Myocyte (in vitro differentiated cells): ENCODE measurements at regions not wholly inside any gene's neighbourhood (a gene's known extent, or its start where the extent isn't known, plus 50 kb on each side); places are given as distances from the start of the nearest gene placed in this dataset.
A peak's percentile ranks its signal among the peaks of the same experiment; 100 is the strongest.

Source experiments
- DNase-seq: peaks from one replicate; pipeline ENCODE4 v3.0.0-alpha.2; 2012; ENCODE audit warnings: low read depth

- DNase-seq: no peak
Observed at GRCh38 chr2:225156853-225157451, 114.7 kb upstream of the DOCK10 start.

- DNase-seq: no peak
Observed at GRCh38 chr2:225140723-225141122, 98.5 kb upstream of the DOCK10 start.

DNA sequence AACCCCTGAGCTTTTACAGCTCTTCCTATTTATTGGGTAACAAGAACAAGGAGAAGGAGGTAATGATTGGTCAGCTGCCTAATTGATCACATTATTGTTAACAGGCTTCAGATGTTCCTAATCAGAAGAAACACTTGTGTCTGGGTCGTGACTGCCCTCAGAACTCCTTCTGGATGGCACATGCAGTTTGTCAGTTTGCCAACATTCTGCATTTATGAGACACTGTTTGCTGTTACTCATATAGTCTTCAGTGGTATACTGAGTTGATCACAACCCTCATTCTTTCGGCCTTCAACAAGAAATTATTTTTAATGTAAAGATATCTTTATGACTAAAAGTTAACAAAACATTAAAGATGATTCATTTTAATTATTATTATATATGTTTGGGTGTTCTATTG, 95.7 kb upstream of the DOCK10 start:
- no peak for DNase-seq

GRCh38 chr2:225136552-225136951, 94.3 kb upstream of the DOCK10 start:
- DNase-seq: no peak

- DNase-seq: no peak
Observed at GRCh38 chr2:225131898-225132297, 89.6 kb upstream of the DOCK10 start.

DNA sequence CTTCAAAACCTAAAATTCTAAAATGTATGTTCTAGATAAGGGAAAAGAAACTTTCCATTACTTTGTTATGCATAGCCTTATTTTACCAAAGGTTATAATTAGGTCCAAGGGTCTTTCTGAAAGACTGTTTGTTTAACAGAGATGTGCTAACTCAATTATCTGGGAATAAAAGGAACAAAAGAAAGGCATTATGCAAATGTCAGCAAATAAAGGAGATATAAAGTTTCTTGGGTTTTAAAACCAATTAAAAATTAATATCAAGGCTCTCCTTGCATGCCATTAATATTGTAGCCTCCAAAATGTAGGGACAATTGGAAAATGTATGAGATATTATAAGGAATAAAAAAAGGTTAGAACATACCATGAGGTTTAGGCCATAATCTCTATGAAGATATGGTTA, 87.8 kb upstream of the DOCK10 start:
- no peak for DNase-seq

GRCh38 chr2:225124311-225125017, 82.2 kb upstream of the DOCK10 start:
- DNase-seq: no peak

DNA sequence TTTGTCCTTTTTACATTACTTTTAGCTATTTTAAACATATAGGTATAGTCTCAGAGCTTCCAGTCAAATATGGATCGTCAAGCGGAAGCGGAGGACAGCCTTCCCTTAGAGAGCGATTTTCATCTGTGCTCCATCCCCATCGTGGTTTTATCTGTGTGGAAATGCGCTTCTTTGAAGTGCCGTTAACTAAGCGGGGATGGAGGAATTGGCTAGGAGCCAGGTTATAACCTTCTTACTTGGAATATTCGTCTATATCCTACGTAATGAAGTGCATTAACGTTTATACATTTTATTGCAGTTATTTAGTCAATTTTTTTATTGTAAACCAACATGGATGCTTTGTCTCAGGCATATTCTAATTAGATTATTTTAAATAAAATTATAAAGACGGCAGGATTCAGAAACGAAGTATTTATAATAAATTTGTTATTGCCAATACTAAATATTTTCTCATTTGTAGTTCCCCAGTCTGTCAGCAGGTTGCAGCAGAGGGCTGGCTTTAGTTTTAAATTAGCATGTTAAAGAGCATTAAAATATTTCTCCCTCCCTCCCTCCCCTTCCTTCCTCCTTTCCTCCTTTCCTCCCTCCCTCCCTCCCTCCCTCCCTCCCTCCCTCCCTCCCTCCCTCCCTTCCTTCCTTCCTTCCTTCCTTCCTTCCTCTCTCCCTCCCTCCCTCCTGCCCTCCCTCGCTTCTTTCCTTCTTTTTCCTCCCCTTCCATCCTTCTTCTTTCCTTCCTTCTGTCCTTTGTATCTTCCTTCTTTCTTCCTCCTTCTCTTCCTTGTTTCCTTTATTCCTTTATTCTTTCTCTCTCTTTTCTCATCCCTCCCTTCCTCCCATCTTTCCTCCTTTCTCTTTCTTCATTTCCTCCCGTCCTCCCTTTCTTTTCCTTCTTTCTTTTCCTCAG, 80.6 kb upstream of the DOCK10 start:
- peak; percentile 33 for DNase-seq

- no peak for DNase-seq
Observed at GRCh38 chr2:225122007-225122406, 79.7 kb upstream of the DOCK10 start.

DNA sequence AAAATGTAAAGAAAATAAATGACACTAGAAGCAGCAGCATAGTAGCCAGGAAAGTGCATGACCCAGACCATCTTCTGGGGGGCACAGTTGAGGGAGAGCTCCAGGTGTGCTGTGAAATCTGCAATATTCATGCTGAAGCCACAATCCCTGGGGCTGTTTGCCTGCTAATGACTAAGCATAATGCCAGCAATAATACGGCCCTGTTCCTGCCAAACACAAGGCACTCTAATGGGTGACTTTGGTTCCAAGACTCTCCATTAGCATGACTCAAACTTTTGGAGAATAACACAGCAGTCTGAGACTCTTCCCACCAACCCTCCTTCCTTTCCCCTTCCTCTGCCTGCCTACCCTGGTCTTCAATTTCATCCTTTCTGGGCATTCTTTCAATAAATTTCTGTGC, 77.9 kb upstream of the DOCK10 start:
- peak; percentile 43 for DNase-seq

- peak; percentile 84 for DNase-seq
Observed at GRCh38 chr2:225117051-225117716, 74.9 kb upstream of the DOCK10 start.

- no peak for DNase-seq
Observed at GRCh38 chr2:225114786-225115323, 72.6 kb upstream of the DOCK10 start.

- DNase-seq: no peak
Observed at GRCh38 chr2:225113371-225114015, 71.2 kb upstream of the DOCK10 start.

DNA sequence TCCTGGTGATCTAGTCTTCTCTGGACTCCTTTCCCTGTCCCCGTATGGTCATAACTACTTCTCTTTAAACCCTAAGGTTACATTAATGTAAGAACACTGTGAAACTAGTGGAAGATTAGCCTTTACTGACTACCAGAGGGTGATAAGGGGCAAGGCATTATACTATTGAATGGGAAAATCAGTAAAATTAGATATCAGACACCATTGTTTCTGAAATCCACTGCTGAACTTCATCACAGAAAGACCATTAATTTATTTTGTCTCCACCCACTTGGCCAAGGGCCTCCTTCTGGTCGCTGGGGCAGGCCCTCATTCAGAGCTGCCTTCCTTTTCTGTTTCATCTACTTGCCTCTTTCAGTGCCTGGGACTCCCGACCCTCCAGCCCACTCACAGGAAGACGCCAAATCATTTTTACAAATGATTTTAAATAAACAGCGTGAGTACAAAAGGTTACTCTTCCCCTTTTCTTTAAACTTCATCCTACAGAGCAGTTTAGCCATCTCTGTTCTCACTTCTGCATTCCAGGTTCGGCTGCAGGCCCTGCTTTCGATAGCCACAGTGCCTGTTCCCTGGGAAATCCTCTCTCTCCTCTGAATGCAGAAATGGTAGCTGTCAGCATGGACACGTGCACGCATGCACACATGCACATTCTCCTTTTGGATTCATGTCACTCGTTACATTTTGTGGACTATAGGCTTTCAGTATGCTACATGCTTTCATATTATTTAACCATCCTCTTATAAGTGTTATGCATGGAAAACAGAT, 70.3 kb upstream of the DOCK10 start:
- DNase-seq: no peak

DNA sequence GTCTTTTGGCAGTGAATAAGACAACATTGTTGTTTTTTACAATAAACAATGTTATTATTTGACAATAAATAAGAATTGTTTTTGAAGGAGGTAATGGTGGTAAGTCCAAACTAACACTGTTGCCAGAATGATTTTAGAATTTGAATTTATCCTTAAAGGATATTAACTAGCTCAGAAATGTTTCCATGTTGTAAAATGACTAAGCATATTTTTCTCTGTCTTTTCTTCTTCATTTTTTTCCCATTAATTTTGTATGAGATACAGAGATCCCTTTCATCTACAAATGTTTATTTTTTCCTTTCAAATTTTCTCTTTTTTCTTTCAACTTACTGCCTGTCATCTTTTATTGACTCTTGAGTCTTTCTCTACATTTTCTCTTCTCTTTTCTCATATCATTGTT, 66.5 kb upstream of the DOCK10 start:
- no peak for DNase-seq

DNA sequence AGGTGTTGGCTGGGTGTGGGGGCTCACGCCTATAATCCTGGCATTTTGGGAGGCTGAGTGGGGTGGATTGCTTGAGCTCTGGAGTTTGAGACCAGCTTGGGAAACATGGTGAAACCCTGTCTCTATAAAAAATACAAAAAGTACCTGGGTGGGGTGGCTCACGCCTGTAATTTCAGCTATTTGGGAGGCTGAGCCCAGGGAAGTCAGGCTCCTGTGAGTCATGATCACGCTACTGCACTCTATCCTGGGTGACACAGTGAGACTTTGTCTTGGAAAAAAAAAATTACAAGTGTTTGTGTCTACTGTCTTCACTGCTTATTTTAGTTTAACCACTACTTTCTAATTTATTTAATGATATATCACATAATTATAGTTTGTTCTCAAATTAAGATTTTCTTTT, 62.7 kb upstream of the DOCK10 start:
- no peak for DNase-seq

GRCh38 chr2:225104321-225104720, 62.1 kb upstream of the DOCK10 start:
- no peak for DNase-seq

- peak; percentile 32 for DNase-seq
Observed at GRCh38 chr2:225103737-225104141, 61.5 kb upstream of the DOCK10 start.

- DNase-seq: peak; percentile 64
Observed at GRCh38 chr2:225100856-225101294, 58.6 kb upstream of the DOCK10 start.

GRCh38 chr2:225100269-225100668, 58.0 kb upstream of the DOCK10 start:
- no peak for DNase-seq
